ENCODE measurements at regions not wholly inside any gene's neighbourhood (a gene's known extent, or its start where the extent isn't known, plus 50 kb on each side); places are given as distances from the start of the nearest gene placed in this dataset.

DNA sequence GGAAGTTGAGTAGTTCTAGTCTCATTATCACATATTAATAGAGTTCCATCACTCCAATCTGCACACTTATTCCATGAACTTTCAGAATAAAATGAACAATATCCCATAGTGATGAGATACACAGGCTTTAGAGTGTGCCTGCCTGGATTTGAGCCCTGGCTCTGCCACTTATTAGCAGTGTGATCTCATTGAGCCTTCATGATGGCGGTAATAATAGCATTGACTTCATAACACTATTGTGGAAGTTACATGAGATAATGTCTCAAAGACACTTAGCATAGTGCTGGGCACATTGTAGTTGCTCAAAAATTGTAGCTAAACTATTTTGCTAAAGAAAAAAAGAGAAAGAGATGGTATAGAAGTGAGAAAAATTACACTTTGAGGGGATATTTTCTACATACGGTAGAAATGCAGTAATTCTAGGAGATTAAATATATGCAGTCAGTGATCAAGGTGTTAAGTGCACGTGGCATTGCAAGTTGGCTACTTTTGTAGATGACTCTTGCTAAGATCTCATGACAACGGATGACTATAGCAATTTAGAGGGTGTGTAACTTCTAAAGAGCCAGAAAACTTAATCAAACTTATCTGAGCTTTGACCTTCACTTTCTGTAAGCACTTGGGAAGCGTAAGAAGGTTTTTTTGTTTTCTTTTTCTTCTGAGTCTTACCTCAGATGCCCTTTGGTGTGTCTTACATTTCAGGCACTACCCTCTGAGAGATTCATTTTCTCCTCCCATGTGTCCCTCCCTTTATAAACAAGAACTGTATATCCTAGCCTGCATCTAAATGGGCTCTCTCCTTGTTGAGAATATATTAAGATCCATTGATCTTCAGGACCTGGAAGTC, 380.6 kb upstream of the NR3C2 start:
- Histone ChIP-seq H3K9ac (ENCODE audit: control insufficient read depth, extremely low read depth, insufficient read depth, low read length) (no peak overlapping the region), H3K4me3 (ENCODE audit: control insufficient read depth in 2 of 3, extremely low read depth in 1 of 3, insufficient read depth in 2 of 3, low read depth in 1 of 3, low read length in 3 of 3) (no peak overlapping the region), H4K20me1 (ENCODE audit: control insufficient read depth, extremely low read depth, insufficient read depth, low read length) (no peaks in the 10 kb centered on the region), H3K4me2 (ENCODE audit: control insufficient read depth, extremely low read depth, insufficient read depth, low read depth, low read length) (no peak overlapping the region), H3K4me1 (ENCODE audit: control insufficient read depth, extremely low read depth, insufficient read depth, low read length) (no peaks in the 10 kb centered on the region), H3K79me2 (ENCODE audit: control insufficient read depth, insufficient read depth, low read length) (no peaks in the 10 kb centered on the region), H2AFZ (ENCODE audit: control insufficient read depth, low read length) (no peak overlapping the region), H3K27me3 (ENCODE audit: control insufficient read depth, extremely low read depth, insufficient read depth, low read length) (no peaks in the 10 kb centered on the region), H3K9me1 (ENCODE audit: control insufficient read depth, extremely low read depth, insufficient read depth, low read length) (no peaks in the 10 kb centered on the region), H3K9me3 (ENCODE audit: control insufficient read depth, low read depth, low read length) (no peaks in the 10 kb centered on the region), H3K36me3 (ENCODE audit: control insufficient read depth in 2 of 2, extremely low read depth in 1 of 2, insufficient read depth in 2 of 2, low read length in 2 of 2) (no peaks in the 10 kb centered on the region), H3K27ac (ENCODE audit: control insufficient read depth, insufficient read depth, low read length) (no peak overlapping the region)
- DNase-seq (ENCODE audit: low read depth, low spot score) (no peak), FAIRE-seq (no peak)
- TF ChIP-seq, protein P1, sequence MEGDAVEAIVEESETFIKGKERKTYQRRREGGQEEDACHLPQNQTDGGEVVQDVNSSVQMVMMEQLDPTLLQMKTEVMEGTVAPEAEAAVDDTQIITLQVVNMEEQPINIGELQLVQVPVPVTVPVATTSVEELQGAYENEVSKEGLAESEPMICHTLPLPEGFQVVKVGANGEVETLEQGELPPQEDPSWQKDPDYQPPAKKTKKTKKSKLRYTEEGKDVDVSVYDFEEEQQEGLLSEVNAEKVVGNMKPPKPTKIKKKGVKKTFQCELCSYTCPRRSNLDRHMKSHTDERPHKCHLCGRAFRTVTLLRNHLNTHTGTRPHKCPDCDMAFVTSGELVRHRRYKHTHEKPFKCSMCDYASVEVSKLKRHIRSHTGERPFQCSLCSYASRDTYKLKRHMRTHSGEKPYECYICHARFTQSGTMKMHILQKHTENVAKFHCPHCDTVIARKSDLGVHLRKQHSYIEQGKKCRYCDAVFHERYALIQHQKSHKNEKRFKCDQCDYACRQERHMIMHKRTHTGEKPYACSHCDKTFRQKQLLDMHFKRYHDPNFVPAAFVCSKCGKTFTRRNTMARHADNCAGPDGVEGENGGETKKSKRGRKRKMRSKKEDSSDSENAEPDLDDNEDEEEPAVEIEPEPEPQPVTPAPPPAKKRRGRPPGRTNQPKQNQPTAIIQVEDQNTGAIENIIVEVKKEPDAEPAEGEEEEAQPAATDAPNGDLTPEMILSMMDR (optimal IDR thresholded peaks at IDR 0.05 in 1 of 3, IDR thresholded peaks at IDR 0.05 in 1 of 3, conservative IDR thresholded peaks at IDR 0.05 in 1 of 3; ENCODE audit: extremely low read depth in 1 of 3, insufficient read depth in 2 of 3, low read length in 3 of 3) = no peak
- no peak for TF ChIP-seq EZH2 (IDR thresholded peaks at IDR 0.05; ENCODE audit: low read length)
- dilution Hi-C loops (cut with MboI; ENCODE audit: extremely low pct_ligation_motif_present, low sequenced_read_pairs) = no loop called here

DNA sequence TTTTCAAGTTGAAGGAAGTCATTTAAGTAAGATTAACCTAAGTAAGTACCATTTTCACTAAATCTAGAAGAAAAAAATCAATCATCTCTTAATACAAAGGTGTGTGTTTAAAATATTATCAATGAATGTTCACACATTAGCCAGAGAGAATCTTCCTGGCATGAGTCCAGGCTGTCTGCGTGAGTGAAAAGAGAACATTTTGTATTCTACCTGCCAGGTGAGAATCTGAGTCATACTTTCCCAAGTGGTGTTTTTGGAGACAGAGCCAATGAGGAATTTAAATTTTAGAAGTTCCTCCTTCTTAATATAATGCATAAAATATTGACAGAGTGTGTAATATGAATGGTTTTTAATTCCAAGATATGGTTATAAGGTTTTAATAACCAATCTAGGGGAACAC, 371.8 kb upstream of the NR3C2 start:
- DNase-seq (ENCODE audit: low read depth, low spot score) (peak; percentile 30), FAIRE-seq (peak; percentile 78)
- Histone ChIP-seq H3K9me3 (ENCODE audit: control insufficient read depth, low read depth, low read length) (no peaks in the 10 kb centered on the region), H3K9ac (ENCODE audit: control insufficient read depth, extremely low read depth, insufficient read depth, low read length) (no peak overlapping the region), H2AFZ (ENCODE audit: control insufficient read depth, low read length) (no peak overlapping the region), H3K36me3 (ENCODE audit: control insufficient read depth in 2 of 2, extremely low read depth in 1 of 2, insufficient read depth in 2 of 2, low read length in 2 of 2) (no peaks in the 10 kb centered on the region), H4K20me1 (ENCODE audit: control insufficient read depth, extremely low read depth, insufficient read depth, low read length) (no peaks in the 10 kb centered on the region), H3K4me1 (ENCODE audit: control insufficient read depth, extremely low read depth, insufficient read depth, low read length) (peaks cover 15% of the 10 kb centered on the region), H3K4me3 (ENCODE audit: control insufficient read depth in 2 of 3, extremely low read depth in 1 of 3, insufficient read depth in 2 of 3, low read depth in 1 of 3, low read length in 3 of 3) (no peak overlapping the region), H3K9me1 (ENCODE audit: control insufficient read depth, extremely low read depth, insufficient read depth, low read length) (no peaks in the 10 kb centered on the region), H3K79me2 (ENCODE audit: control insufficient read depth, insufficient read depth, low read length) (no peaks in the 10 kb centered on the region), H3K27ac (ENCODE audit: control insufficient read depth, insufficient read depth, low read length) (peak overlapping the region; percentile 37), H3K27me3 (ENCODE audit: control insufficient read depth, extremely low read depth, insufficient read depth, low read length) (no peaks in the 10 kb centered on the region), H3K4me2 (ENCODE audit: control insufficient read depth, extremely low read depth, insufficient read depth, low read depth, low read length) (peak overlapping the region; percentile 29)
- dilution Hi-C loops (cut with MboI; ENCODE audit: extremely low pct_ligation_motif_present, low sequenced_read_pairs) = no loop called here
- TF ChIP-seq EZH2 (IDR thresholded peaks at IDR 0.05; ENCODE audit: low read length) = no peak
- TF ChIP-seq, protein P1 (optimal IDR thresholded peaks at IDR 0.05 in 1 of 3, IDR thresholded peaks at IDR 0.05 in 1 of 3, conservative IDR thresholded peaks at IDR 0.05 in 1 of 3; ENCODE audit: extremely low read depth in 1 of 3, insufficient read depth in 2 of 3, low read length in 3 of 3) = no peak
